Activated T-helper 2 cell treated with anti-CD3 and anti-CD28 coated beads, Interferon-gamma antibody, Interleukin-2, Interleukin-4, amounts not matched to agents 10 μg/mL and 5 μg/mL and 100 μg/mL, durations not matched to agents 14 hours and 24 hours and 36 hours (primary cell): ENCODE measurements at regions not wholly inside any gene's neighbourhood (a gene's known extent, or its start where the extent isn't known, plus 50 kb on each side); places are given as distances from the start of the nearest gene placed in this dataset.

Experiments used
- DNase-seq: peaks from one replicate; pipeline ENCODE4 v3.0.0; 2021; ENCODE audit warnings: low spot score
- H3K27ac Mint-ChIP-seq: one replicate; pipeline ENCODE4 v1.8.0; 2021; ENCODE audit warnings: mixed read lengths
- H3K27me3 Mint-ChIP-seq: one replicate; pipeline ENCODE4 v1.8.0; 2021; ENCODE audit warnings: low read depth, mixed read lengths
- H3K36me3 Mint-ChIP-seq: one replicate; pipeline ENCODE4 v1.8.0; 2021; ENCODE audit warnings: low read depth, mixed read lengths
- H3K4me1 Mint-ChIP-seq: one replicate; pipeline ENCODE4 v1.8.0; 2021; ENCODE audit warnings: low read depth, mixed read lengths
- H3K4me3 Mint-ChIP-seq: one replicate; pipeline ENCODE4 v1.8.0; 2021; ENCODE audit warnings: low read depth, mild to moderate bottlenecking, moderate library complexity, mixed read lengths
- H3K9me3 Mint-ChIP-seq: one replicate; pipeline ENCODE4 v1.8.0; 2021; ENCODE audit warnings: mixed read lengths
- intact Hi-C: fragments of 100-400 bp; cut with micrococcal nuclease; formaldehyde crosslinking; loops from one replicate; pipeline ENCODE4 v1.15.1; 2023

- DNase-seq: no peak
- Mint-ChIP-seq H3K4me3 (no peak overlapping the region), H3K27ac (no peak overlapping the region), H3K9me3 (peaks cover 21% of the 10 kb centered on the region), H3K36me3 (no peaks in the 10 kb centered on the region), H3K4me1 (peaks cover 9% of the 10 kb centered on the region), H3K27me3 (no peaks in the 10 kb centered on the region)
- intact Hi-C loops: no loop called here
Measured at GRCh38 chr3:161798016-161798415, 301.4 kb downstream of the OTOL1 start.

GRCh38 chr3:161800985-161801559, 304.5 kb downstream of the OTOL1 start:
- H3K9me3 Mint-ChIP-seq: peaks cover 29% of the 10 kb centered on the region
- H3K27ac Mint-ChIP-seq: no peak overlapping the region
- H3K4me1 Mint-ChIP-seq: peaks cover 9% of the 10 kb centered on the region
- intact Hi-C loops: loop anchor here (1.0 kb wide), 1 partner anchor 31 kb away; no protein-coding TSS in a partner anchor
- no peaks in the 10 kb centered on the region for H3K36me3 Mint-ChIP-seq
- H3K27me3 Mint-ChIP-seq: peaks cover 4% of the 10 kb centered on the region
- H3K4me3 Mint-ChIP-seq: no peak overlapping the region
- DNase-seq: no peak

GRCh38 chr3:161818106-161818505, 321.5 kb downstream of the OTOL1 start:
- H3K27ac Mint-ChIP-seq: no peak overlapping the region
- no peak overlapping the region for H3K4me3 Mint-ChIP-seq
- no peaks in the 10 kb centered on the region for H3K4me1 Mint-ChIP-seq
- H3K9me3 Mint-ChIP-seq: no peaks in the 10 kb centered on the region
- no peaks in the 10 kb centered on the region for H3K27me3 Mint-ChIP-seq
- H3K36me3 Mint-ChIP-seq: no peaks in the 10 kb centered on the region
- no peak for DNase-seq
- intact Hi-C loops: no loop called here

- Mint-ChIP-seq H3K9me3 (no peaks in the 10 kb centered on the region), H3K27me3 (no peaks in the 10 kb centered on the region), H3K4me3 (no peak overlapping the region), H3K27ac (no peak overlapping the region), H3K36me3 (no peaks in the 10 kb centered on the region), H3K4me1 (no peaks in the 10 kb centered on the region)
- intact Hi-C loops: no loop called here
- no peak for DNase-seq
Measured at GRCh38 chr3:161821591-161821990, 325.0 kb downstream of the OTOL1 start.

- H3K27ac Mint-ChIP-seq: no peak overlapping the region
- intact Hi-C loops: no loop called here
Measured at GRCh38 chr3:161822291-161822690, 325.7 kb downstream of the OTOL1 start.

GRCh38 chr3:161823910-161824309, 327.3 kb downstream of the OTOL1 start:
- no peak for DNase-seq
- H3K4me3 Mint-ChIP-seq: no peak overlapping the region
- H3K27me3 Mint-ChIP-seq: no peaks in the 10 kb centered on the region
- no peaks in the 10 kb centered on the region for H3K36me3 Mint-ChIP-seq
- intact Hi-C loops: no loop called here
- no peaks in the 10 kb centered on the region for H3K4me1 Mint-ChIP-seq
- H3K9me3 Mint-ChIP-seq: no peaks in the 10 kb centered on the region
- no peak overlapping the region for H3K27ac Mint-ChIP-seq

More at GRCh38 chr3:161822291-161822690, 325.7 kb downstream of the OTOL1 start:
- no peak for DNase-seq
- Mint-ChIP-seq H3K9me3 (no peaks in the 10 kb centered on the region), H3K36me3 (no peaks in the 10 kb centered on the region), H3K4me3 (no peak overlapping the region), H3K4me1 (no peaks in the 10 kb centered on the region), H3K27me3 (no peaks in the 10 kb centered on the region)

- no peak for DNase-seq
Measured at GRCh38 chr3:161838021-161838420, 341.4 kb downstream of the OTOL1 start.

GRCh38 chr3:161848376-161848775, 351.8 kb downstream of the OTOL1 start:
- Mint-ChIP-seq H3K27ac (no peak overlapping the region), H3K27me3 (no peaks in the 10 kb centered on the region), H3K4me1 (no peaks in the 10 kb centered on the region), H3K9me3 (no peaks in the 10 kb centered on the region), H3K36me3 (no peaks in the 10 kb centered on the region), H3K4me3 (no peak overlapping the region)
- DNase-seq: no peak
- intact Hi-C loops: no loop called here

More at GRCh38 chr3:161838021-161838420, 341.4 kb downstream of the OTOL1 start:
- no peak overlapping the region for H3K27ac Mint-ChIP-seq
- no peaks in the 10 kb centered on the region for H3K9me3 Mint-ChIP-seq
- H3K4me1 Mint-ChIP-seq: no peaks in the 10 kb centered on the region
- no peaks in the 10 kb centered on the region for H3K36me3 Mint-ChIP-seq
- H3K27me3 Mint-ChIP-seq: no peaks in the 10 kb centered on the region
- intact Hi-C loops: no loop called here
- no peak overlapping the region for H3K4me3 Mint-ChIP-seq

- H3K9me3 Mint-ChIP-seq: no peaks in the 10 kb centered on the region
- peak; percentile 14 for DNase-seq
- H3K4me3 Mint-ChIP-seq: no peak overlapping the region
- H3K36me3 Mint-ChIP-seq: no peaks in the 10 kb centered on the region
- no peak overlapping the region for H3K27ac Mint-ChIP-seq
- H3K27me3 Mint-ChIP-seq: no peaks in the 10 kb centered on the region
- intact Hi-C loops: loop anchor here (5.0 to 10.0 kb wide), 2 partner anchors 287 to 340 kb away; no protein-coding TSS in a partner anchor
- H3K4me1 Mint-ChIP-seq: no peaks in the 10 kb centered on the region
Measured at GRCh38 chr3:161851941-161852566, 355.4 kb downstream of the OTOL1 start.

- Mint-ChIP-seq H3K27me3 (no peaks in the 10 kb centered on the region), H3K4me3 (no peak overlapping the region), H3K4me1 (no peaks in the 10 kb centered on the region), H3K9me3 (no peaks in the 10 kb centered on the region), H3K27ac (no peak overlapping the region), H3K36me3 (no peaks in the 10 kb centered on the region)
- no peak for DNase-seq
- intact Hi-C loops: loop anchor here (5.0 to 10.0 kb wide), 2 partner anchors 288 to 340 kb away; no protein-coding TSS in a partner anchor
Measured at GRCh38 chr3:161852744-161853143, 356.1 kb downstream of the OTOL1 start.

- Mint-ChIP-seq H3K9me3 (no peaks in the 10 kb centered on the region), H3K27ac (no peak overlapping the region), H3K4me1 (no peaks in the 10 kb centered on the region), H3K36me3 (no peaks in the 10 kb centered on the region), H3K4me3 (no peak overlapping the region), H3K27me3 (no peaks in the 10 kb centered on the region)
- intact Hi-C loops: loop anchor here (5.0 to 10.0 kb wide), 2 partner anchors 290 to 338 kb away; no protein-coding TSS in a partner anchor
- no peak for DNase-seq
Measured at GRCh38 chr3:161854232-161854771, 357.7 kb downstream of the OTOL1 start.

- Mint-ChIP-seq H3K36me3 (no peaks in the 10 kb centered on the region), H3K4me3 (no peak overlapping the region), H3K27ac (no peak overlapping the region), H3K4me1 (no peaks in the 10 kb centered on the region), H3K9me3 (no peaks in the 10 kb centered on the region), H3K27me3 (no peaks in the 10 kb centered on the region)
- intact Hi-C loops: loop anchor here (10.0 kb wide), 1 partner anchor 294 kb away; no protein-coding TSS in a partner anchor
- DNase-seq: no peak
Measured at GRCh38 chr3:161859057-161859456, 362.4 kb downstream of the OTOL1 start.

GRCh38 chr3:161859865-161860450, 363.4 kb downstream of the OTOL1 start:
- intact Hi-C loops: loop anchor here (10.0 kb wide), 1 partner anchor 295 kb away; no protein-coding TSS in a partner anchor
- Mint-ChIP-seq H3K9me3 (no peaks in the 10 kb centered on the region), H3K27ac (no peak overlapping the region), H3K4me3 (no peak overlapping the region), H3K27me3 (no peaks in the 10 kb centered on the region), H3K36me3 (no peaks in the 10 kb centered on the region), H3K4me1 (no peaks in the 10 kb centered on the region)
- no peak for DNase-seq
